Gastrocnemius medialis (tissue), 4 donors: ENCODE measurements at regions not wholly inside any gene's neighbourhood (a gene's known extent, or its start where the extent isn't known, plus 50 kb on each side); places are given as distances from the start of the nearest gene placed in this dataset.

Experiments used
- POLR2A ChIP-seq, 2 donors: fragments of 450-650 bp; IDR thresholded peaks; one replicate each; pipeline ENCODE4 v1.6.1; 2017; ENCODE audit warnings: antibody characterized with exemption in 2 of 2, mild to moderate bottlenecking in 2 of 2, moderate library complexity in 2 of 2
- TF ChIP-seq, protein P1 (sequence below), 5 experiments: fragments of 450-650 bp in 3 of 5; fragments of 200-600 bp in 2 of 5; sonication (generic) in 2 of 5; IDR thresholded peaks in 4 of 5; conservative IDR thresholded peaks in 1 of 5; 1 replicate in 4 of 5; 2 replicates in 1 of 5; pipeline ENCODE4 v1.5.1; 2016 to 2019; ENCODE audit warnings: antibody characterized with exemption in 5 of 5, mild to moderate bottlenecking in 3 of 5, moderate library complexity in 3 of 5

DNA sequence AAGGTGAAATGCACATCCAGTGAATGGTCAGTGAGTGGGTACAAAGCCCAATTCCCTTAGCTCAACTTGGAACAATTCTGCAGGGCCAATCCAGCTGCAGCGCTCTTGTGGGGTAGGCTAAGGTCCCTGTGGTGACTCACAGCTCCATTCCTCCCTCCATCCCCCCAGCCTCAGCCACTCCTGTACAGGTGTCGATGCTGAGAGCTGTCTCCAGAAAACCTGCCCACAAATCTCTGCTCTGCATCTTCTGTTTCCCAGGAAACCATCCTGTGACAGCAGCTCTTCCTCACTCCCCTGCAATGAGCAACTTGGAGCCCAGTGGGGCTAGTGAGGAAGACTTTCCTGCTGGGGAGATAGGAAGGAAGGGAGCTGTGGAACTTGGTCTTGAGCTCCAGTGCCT lies 244.7 kb upstream of the GPR26 start:
- TF ChIP-seq, protein P1, sequence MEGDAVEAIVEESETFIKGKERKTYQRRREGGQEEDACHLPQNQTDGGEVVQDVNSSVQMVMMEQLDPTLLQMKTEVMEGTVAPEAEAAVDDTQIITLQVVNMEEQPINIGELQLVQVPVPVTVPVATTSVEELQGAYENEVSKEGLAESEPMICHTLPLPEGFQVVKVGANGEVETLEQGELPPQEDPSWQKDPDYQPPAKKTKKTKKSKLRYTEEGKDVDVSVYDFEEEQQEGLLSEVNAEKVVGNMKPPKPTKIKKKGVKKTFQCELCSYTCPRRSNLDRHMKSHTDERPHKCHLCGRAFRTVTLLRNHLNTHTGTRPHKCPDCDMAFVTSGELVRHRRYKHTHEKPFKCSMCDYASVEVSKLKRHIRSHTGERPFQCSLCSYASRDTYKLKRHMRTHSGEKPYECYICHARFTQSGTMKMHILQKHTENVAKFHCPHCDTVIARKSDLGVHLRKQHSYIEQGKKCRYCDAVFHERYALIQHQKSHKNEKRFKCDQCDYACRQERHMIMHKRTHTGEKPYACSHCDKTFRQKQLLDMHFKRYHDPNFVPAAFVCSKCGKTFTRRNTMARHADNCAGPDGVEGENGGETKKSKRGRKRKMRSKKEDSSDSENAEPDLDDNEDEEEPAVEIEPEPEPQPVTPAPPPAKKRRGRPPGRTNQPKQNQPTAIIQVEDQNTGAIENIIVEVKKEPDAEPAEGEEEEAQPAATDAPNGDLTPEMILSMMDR (IDR thresholded peaks at IDR 0.05 in 4 of 5, conservative IDR thresholded peaks at IDR 0.05 in 1 of 5) = no peak
- TF ChIP-seq POLR2A (IDR thresholded peaks at IDR 0.05) = no peak
